MCF 10A (cell line): ENCODE measurements at regions not wholly inside any gene's neighbourhood (a gene's known extent, or its start where the extent isn't known, plus 50 kb on each side); places are given as distances from the start of the nearest gene placed in this dataset.

Experiments used
- BruUV-seq: library from RNA; stranded (reverse); fragments of 400-500 nt; replicated peaks from 2 replicates; lab custom pipeline; 2021; lab: Mats Ljungman, UMichigan
- CTCF ChIA-PET: fragments of 300-600 bp; sonication (Branson Sonifier 250); formaldehyde crosslinking; extraction: SDS; loops from one replicate; lab custom pipeline; 2021; ENCODE audit warnings: antibody characterized with exemption, inconsistent platforms; lab: Yijun Ruan, JAX
- POLR2A ChIA-PET: fragments of 300-600, 350-650 bp; sonication (Branson Sonifier 250); formaldehyde crosslinking; extraction: SDS; loops from one replicate; lab custom pipeline; 2020; ENCODE audit warnings: antibody characterized with exemption, inconsistent platforms; lab: Yijun Ruan, JAX
- DNase-seq: peaks from one replicate; pipeline ENCODE4 v3.0.0-alpha.2; 2018; ENCODE audit not compliant: unreplicated experiment
- H3K27ac Mint-ChIP-seq: one replicate; pipeline ENCODE4 v1.8.0; 2022; ENCODE audit warnings: mild to moderate bottlenecking, low read depth, mixed read lengths; ENCODE audit not compliant: unreplicated experiment
- H3K27me3 Mint-ChIP-seq: one replicate; pipeline ENCODE4 v1.8.0; 2022; ENCODE audit warnings: mixed read lengths; ENCODE audit not compliant: insufficient read depth, unreplicated experiment
- H3K36me3 Mint-ChIP-seq: one replicate; pipeline ENCODE4 v1.8.0; 2022; ENCODE audit warnings: mild to moderate bottlenecking, moderate library complexity, mixed read lengths; ENCODE audit not compliant: insufficient read depth, unreplicated experiment
- H3K4me1 Mint-ChIP-seq: one replicate; pipeline ENCODE4 v1.8.0; 2022; ENCODE audit warnings: mixed read lengths; ENCODE audit not compliant: insufficient read depth, unreplicated experiment
- H3K4me3 Mint-ChIP-seq: one replicate; pipeline ENCODE4 v1.8.0; 2022; ENCODE audit warnings: mild to moderate bottlenecking, moderate library complexity, mixed read lengths; ENCODE audit not compliant: unreplicated experiment
- H3K9me3 Mint-ChIP-seq: one replicate; pipeline ENCODE4 v1.8.0; 2022; ENCODE audit warnings: mixed read lengths; ENCODE audit not compliant: unreplicated experiment
- CTCF ChIP-seq: fragments of 200-600 bp; IDR thresholded peaks from one replicate; pipeline ENCODE4 v1.8.0; 2022; ENCODE audit warnings: antibody characterized with exemption, mild to moderate bottlenecking; ENCODE audit not compliant: unreplicated experiment
- intact Hi-C: fragments of 100-400 bp; cut with micrococcal nuclease; formaldehyde crosslinking; loops from 2 replicates; pipeline ENCODE4 v1.14.1; 2022

DNA sequence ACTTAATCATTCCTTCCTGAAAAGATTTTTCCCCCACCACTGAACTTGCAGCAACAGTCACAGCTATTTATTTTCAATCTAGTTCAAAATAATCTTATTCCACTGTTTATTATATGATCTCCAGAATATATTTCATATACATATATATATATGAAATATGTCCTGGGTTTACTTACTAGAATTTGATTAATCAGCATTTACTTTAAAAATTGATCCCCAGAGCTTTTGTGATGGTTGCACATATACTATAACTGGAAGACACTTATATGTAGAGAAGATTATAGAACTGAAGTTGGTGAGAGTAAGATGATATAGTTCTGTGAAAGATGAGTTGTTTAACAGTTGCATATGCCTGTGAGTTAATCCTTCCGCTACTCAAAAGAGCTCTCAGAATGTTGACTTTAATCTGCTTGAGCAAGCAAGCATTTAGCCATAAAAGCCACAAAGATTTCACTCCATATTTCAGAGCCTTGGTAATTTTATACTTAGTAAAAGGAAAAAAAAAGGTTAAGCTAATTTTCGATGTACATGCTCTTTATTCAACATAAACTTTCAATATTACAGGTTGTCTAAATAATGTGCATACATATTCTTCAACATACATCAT is 399.3 kb upstream of the CDH9 start:
- no peak overlapping the region for H3K4me3 Mint-ChIP-seq
- H3K27me3 Mint-ChIP-seq, result no peaks in the 10 kb centered on the region
- TF ChIP-seq CTCF, result no peak
- DNase-seq, result no peak
- intact Hi-C loops, result no loop called here
- ChIA-PET CTCF (no interaction called here), POLR2A (interaction anchor here (0.7 kb wide), 1 partner anchor 49 kb away, joined by 3 read pairs; no protein-coding TSS in a partner anchor)
- no peak overlapping the region for H3K27ac Mint-ChIP-seq
- H3K9me3 Mint-ChIP-seq, result peaks cover 5% of the 10 kb centered on the region
- no TSS peak for BruUV-seq
- H3K4me1 Mint-ChIP-seq, result no peaks in the 10 kb centered on the region
- no peaks in the 10 kb centered on the region for H3K36me3 Mint-ChIP-seq

- H3K27me3 Mint-ChIP-seq, result no peaks in the 10 kb centered on the region
- no peak for TF ChIP-seq CTCF
- POLR2A ChIA-PET, result no interaction called here
- CTCF ChIA-PET, result no interaction called here
- H3K36me3 Mint-ChIP-seq, result no peaks in the 10 kb centered on the region
- peaks cover 11% of the 10 kb centered on the region for H3K9me3 Mint-ChIP-seq
- no peaks in the 10 kb centered on the region for H3K4me1 Mint-ChIP-seq
- no peak overlapping the region for H3K4me3 Mint-ChIP-seq
- DNase-seq, result no peak
- H3K27ac Mint-ChIP-seq, result no peak overlapping the region
- intact Hi-C loops, result no loop called here
- no TSS peak for BruUV-seq
Measured at GRCh38 chr5:27434335-27434734, 395.9 kb upstream of the CDH9 start.

DNA sequence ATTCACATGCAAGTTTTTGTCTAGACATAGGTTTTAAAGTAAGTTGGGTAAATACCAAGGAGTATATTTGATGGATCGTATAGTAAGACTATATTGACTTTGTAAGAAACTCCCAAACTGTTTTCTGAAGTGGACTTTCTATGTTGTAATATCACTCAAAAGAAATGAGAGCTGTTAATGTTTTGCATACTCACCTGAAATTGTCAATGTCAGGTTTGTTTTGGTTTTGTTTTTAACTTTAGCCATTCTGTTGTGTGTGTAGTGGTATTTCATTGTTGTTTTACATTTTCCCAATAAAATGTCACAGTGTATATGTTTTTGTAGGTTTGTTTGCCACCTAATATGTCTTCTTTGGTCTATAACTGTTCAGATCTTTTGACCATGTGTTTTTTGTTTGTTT is 375.7 kb upstream of the CDH9 start:
- Mint-ChIP-seq H3K27me3 (no peaks in the 10 kb centered on the region), H3K9me3 (no peaks in the 10 kb centered on the region), H3K27ac (no peak overlapping the region), H3K4me1 (no peaks in the 10 kb centered on the region), H3K4me3 (no peak overlapping the region), H3K36me3 (no peaks in the 10 kb centered on the region)
- CTCF ChIA-PET, result no interaction called here
- POLR2A ChIA-PET, result no interaction called here
- TF ChIP-seq CTCF, result no peak
- BruUV-seq, result no TSS peak
- intact Hi-C loops, result no loop called here
- no peak for DNase-seq

GRCh38 chr5:27412384-27412783 is 374.0 kb upstream of the CDH9 start:
- no peak overlapping the region for H3K4me3 Mint-ChIP-seq
- H3K9me3 Mint-ChIP-seq, result no peaks in the 10 kb centered on the region
- intact Hi-C loops, result no loop called here
- ChIA-PET CTCF (no interaction called here), POLR2A (no interaction called here)
- no peaks in the 10 kb centered on the region for H3K4me1 Mint-ChIP-seq
- no peaks in the 10 kb centered on the region for H3K36me3 Mint-ChIP-seq
- no peak overlapping the region for H3K27ac Mint-ChIP-seq
- no peak for TF ChIP-seq CTCF
- no TSS peak for BruUV-seq
- no peaks in the 10 kb centered on the region for H3K27me3 Mint-ChIP-seq
- no peak for DNase-seq
